Kidney tubule cell (primary cell): ENCODE measurements at regions not wholly inside any gene's neighbourhood (a gene's known extent, or its start where the extent isn't known, plus 50 kb on each side); places are given as distances from the start of the nearest gene placed in this dataset.
"Not testable (repeated sequence)": the region's sequence is repeated elsewhere in the genome, so short reads cannot be mapped to it uniquely, and the experiment has no call there.

ENCODE experiments used
- DNase-seq: peaks from one replicate; pipeline ENCODE4 v3.0.0-alpha.2; 2018; ENCODE audit warnings: low spot score

GRCh38 chr9:88872192-88872946 lies 118.9 kb upstream of the S1PR3 start:
- no peak for DNase-seq

DNA sequence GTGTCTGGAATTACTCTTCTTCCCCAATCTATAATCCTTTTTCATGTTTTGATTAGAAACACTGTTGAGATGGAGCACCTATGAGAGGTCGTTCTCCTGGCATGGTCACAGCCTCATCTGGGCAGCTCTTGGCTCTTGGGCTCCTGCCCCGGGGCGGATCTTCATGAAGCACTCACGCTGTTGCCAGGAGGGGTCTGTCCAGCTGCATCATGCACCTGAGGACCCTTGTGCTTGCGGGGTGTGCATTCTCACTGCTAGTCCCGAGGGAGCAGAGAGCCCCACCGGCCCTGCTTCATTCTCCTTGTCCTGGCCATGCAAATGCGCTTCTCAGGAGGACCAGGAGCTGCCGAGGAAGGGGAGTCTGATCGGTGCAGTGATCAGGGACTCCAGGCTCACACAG lies 117.6 kb upstream of the S1PR3 start:
- DNase-seq, result no peak

- DNase-seq, result no peak
Measured at GRCh38 chr9:88874391-88874790, 116.9 kb upstream of the S1PR3 start.

GRCh38 chr9:88875400-88876120 lies 115.7 kb upstream of the S1PR3 start:
- DNase-seq, result no peak

DNA sequence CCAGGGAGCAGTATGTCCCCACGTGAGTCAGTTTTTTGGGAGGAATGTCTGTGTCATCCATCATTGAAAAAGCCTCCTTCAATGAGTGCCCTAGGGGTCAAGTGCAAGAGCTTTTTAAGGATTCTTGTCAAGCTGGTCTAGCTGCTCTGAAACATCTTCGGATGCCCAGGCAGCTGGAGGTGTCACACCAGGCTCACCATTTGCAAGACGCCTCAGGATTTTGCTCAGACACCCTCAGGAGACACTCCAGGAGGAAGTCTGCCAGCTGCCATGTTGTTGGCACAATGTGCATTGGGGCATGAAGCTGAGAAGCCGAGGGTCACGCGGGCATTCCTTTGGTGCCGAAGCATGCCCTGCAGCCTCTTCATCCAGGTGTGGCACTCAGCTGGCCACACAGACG lies 111.1 kb upstream of the S1PR3 start:
- peak; percentile 57 for DNase-seq

DNA sequence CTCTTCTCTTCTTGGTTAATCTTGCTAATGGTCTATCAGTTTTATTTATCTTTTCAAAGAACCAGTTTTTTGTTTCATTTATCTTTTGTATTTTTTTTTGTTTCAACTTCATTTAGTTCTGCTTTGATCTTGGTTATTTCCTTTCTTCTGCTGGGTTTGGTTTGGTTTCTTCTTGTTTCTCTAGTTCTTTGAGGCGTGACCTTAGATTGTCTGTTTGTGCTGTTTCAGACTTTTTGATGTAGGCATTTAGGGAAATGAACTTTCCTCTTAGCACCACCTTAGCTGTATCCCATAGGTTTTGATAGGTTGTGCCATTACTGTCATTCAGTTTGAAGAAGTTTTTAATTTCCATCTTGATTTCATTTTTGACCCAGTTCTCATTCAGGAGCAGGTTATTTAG lies 107.0 kb upstream of the S1PR3 start:
- DNase-seq, result not testable (repeated sequence)

DNA sequence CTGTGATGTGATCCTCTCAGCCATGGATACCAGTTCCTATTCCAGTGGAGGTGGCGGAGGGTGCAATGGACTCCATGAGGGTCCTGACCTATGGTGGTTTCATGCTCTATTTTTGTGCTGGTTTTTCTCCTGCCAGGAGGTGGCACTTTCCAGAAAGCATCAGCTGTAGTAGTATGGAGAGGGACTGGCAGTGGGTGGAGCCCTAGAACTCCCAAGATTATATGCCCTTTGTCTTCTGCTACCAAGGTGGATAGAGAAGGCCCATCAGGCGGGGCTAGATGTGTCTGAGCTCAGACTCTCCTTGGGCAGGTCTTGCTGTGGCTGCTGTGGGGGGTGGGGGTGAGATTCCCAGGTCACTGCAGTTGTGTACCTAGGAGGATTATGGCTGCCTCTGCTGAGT lies 104.5 kb upstream of the S1PR3 start:
- not testable (repeated sequence) for DNase-seq

- DNase-seq, result no peak
Measured at GRCh38 chr9:88889386-88889785, 101.9 kb upstream of the S1PR3 start.

DNA sequence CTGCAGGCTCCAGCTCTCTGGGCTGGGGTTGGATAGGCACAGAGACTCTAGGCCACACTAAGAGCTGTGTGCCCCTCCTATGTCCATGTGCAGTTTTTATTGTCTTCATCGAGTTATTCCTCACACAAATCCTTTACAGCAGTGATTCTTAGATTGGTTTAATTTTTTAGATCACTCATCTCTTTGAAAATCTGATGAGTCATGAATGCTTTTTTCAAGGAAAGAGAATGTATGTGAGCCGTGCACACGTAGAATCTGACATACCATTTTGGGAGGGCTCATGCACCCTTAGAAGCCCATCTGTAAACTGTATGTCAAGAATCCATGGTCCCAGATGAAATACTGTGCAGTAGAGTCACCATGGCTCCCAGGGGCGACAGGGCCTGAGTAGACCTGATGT lies 100.7 kb upstream of the S1PR3 start:
- no peak for DNase-seq

DNA sequence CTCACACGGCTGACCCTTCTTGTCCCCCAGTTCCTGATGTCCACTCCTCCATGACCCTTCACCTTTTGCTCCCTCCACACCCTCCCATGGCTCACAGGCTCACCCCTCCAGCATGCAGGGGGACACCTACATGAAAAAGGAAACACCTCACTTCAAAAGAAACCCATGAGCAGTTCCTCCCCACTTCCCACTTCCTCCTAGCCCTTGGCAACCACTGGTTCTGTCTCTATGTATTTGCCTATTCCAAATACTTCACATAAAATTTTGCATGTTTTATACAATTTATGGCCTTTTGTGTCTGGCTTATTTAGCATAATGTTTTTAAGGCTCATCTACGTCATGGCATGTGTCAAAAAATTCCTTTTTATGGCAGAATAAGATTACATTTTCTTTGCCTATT lies 100.2 kb upstream of the S1PR3 start:
- no peak for DNase-seq

DNA sequence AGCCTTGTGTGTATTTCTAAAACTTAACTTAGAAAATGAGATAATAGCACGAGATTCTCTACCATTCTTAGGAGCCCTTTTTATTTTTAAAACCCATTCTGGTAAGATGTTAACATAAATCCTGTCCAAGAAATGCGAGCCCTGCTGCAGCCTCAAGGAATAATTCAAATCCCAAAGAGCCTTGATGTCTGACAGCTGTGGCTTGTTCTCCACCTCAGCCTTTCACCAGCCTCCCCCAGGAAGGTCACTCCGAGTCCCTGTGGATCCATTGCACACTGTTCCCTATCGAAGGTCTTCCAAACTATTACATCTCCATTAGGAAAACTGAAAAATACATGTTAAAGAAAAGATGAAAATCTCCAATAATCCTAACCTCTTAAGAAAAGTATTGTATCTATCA lies 98.5 kb upstream of the S1PR3 start:
- no peak for DNase-seq

GRCh38 chr9:88897081-88897480 lies 94.2 kb upstream of the S1PR3 start:
- DNase-seq, result peak; percentile 59

DNA sequence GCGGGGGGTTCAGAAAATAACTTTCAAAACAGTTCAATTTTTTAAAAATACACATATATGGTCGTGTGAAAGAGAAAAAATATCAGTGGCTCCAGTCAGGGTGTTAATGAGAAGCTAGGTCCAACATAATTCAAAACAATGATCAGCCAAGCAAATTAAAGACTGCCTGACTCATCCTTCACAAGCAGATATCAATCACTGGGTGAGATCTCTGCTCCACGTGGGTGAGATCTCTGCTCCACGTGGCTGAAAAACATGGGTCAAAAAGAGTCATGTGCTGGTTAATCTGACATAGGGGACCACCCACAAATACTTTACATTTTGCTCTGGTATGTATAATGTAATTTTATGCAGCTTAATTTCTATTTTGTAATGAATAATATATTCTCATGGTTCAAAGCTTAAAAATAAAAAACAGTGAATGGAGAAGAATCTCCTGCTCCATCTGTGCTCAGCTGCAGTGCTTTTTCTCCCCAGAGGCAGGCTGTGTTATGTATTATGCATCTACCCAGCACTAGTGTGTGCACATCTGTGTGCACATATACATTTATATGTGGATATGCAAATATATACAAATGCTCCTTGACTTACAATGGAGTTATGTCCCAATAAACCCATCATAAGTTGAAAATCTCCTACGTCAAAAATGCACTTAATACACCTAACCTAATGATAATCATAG lies 93.1 kb upstream of the S1PR3 start:
- DNase-seq, result peak; percentile 62

- no peak for DNase-seq
Measured at GRCh38 chr9:88905506-88905905, 85.8 kb upstream of the S1PR3 start.

DNA sequence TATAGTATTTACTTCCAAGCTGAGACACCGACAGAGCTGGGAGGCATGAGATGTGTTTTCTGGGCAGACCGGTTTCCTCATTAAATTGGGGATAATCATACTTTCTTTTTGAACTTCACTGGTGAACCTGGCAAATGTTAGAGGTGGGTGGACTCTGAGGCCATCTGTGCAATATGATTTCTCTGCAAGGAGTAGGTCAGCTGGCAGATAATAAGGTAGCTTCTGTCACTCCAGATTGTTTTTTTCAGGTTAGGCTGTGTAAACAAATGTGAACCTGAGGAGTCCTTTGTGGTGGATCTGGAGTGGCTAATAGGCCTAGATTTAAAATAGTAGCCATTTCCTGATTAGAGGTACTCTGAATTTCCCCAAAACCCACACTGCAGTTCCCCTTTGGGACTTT lies 75.4 kb upstream of the S1PR3 start:
- no peak for DNase-seq

DNA sequence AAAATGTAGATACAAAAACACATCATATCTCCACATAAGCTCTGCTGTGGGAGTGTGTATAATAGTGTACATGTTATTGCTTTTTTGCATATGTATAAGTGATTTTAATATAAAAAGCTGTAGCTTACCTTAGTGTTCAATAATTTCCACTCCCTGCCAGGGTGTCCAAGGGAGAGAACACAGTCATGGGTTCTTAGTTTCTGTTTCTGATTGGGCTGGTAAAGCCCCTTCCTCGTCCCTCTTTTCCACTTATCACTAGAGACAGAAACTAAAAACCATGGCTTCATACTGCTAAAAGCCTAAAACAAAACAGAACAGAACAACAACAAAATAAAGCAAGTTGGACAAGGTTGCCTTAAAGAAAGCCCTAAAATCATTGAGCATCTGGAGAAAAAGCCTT lies 74.4 kb upstream of the S1PR3 start:
- no peak for DNase-seq

DNA sequence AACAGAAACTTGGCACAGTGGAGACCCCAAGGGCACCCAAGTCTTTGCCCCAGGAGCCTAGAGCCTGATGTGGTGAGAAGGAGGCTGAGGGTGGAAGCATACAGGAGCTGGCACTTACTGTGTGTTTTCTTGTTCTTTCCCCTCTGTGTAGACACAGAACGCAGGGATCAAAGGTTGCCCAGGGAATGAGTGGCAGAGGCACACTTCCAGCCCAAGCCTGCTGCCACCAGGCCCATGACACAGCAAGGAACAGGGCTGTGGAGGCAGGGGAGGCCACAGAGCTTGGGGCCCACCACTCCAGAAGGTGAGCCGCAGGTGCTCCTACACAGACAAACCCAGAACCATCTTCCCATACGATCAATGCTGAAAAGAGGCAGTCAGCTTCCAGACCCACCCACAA lies 73.9 kb upstream of the S1PR3 start:
- no peak for DNase-seq

- not testable (repeated sequence) for DNase-seq
Measured at GRCh38 chr9:88918537-88918936, 72.7 kb upstream of the S1PR3 start.

DNA sequence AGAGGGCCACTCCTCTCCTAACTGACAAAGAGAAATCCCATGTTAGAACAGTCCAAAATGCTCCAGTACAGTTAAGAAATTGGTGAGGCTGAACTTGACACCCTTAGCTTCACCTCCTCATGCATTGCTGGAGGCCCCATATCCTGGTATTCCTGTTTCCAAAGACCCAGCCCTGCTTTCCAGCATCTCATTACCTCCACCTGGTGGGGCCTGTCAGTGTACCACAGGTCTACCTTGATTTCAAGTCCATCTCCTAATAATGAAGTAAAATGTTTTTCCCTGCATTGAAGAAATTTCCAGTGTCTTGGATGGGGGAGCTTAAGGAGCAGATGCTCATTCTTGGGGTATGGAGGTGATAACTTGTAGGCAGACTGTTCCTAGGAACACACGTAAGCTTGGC lies 70.6 kb upstream of the S1PR3 start:
- no peak for DNase-seq

- no peak for DNase-seq
Measured at GRCh38 chr9:88922091-88922490, 69.2 kb upstream of the S1PR3 start.

- DNase-seq, result no peak
Measured at GRCh38 chr9:88923092-88923491, 68.2 kb upstream of the S1PR3 start.

- DNase-seq, result no peak
Measured at GRCh38 chr9:88923653-88924288, 67.5 kb upstream of the S1PR3 start.

- DNase-seq, result no peak
Measured at GRCh38 chr9:88925481-88925880, 65.8 kb upstream of the S1PR3 start.
